ENCODE measurements at regions not wholly inside any gene's neighbourhood (a gene's known extent, or its start where the extent isn't known, plus 50 kb on each side); places are given as distances from the start of the nearest gene placed in this dataset.

GRCh38 chr6:1554141-1554475 lies 55.6 kb upstream of the FOXC1 start:
- DNase-seq = no peak

GRCh38 chr6:1554476-1555310 lies 55.0 kb upstream of the FOXC1 start:
- peak; percentile 72 for DNase-seq

GRCh38 chr6:1558388-1558787 lies 51.3 kb upstream of the FOXC1 start:
- no peak for DNase-seq

Measured in CD4-positive, alpha-beta T cell treated with Interleukin-12 subunit alpha and Interleukin-12 subunit beta, for 1 hour (primary cell).